ENCODE measurements at regions not wholly inside any gene's neighbourhood (a gene's known extent, or its start where the extent isn't known, plus 50 kb on each side); places are given as distances from the start of the nearest gene placed in this dataset.
A peak's percentile ranks its signal among the peaks of the same experiment; 100 is the strongest.

DNA sequence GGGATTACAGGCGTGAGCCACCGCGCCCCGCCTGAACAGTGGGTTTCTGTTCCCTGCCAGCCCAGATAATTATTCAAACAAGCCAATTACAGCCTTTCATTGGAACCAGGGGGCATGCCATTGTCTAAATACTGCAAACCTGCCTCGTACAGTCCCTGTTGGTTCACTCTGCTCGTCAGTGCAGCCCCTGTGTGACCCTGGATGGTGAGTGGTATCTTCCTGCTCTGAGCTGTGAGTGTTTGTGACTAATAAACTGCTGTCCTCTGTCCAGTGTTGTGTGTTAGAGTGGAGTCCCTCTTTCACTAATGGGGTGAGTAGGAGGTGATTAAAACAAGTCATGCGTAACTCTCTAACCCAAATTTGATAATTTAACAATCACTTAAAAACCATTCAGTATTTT lies 176.5 kb upstream of the FAM3C start:
- H3K9me2 ChIP-seq (replicated peaks; ENCODE audit: insufficient read depth, low read length), result no peaks in the 10 kb centered on the region
- H3K4me2 ChIP-seq (ENCODE audit: low read depth, low read length), result no peak overlapping the region
- no peaks in the 10 kb centered on the region for H3F3A ChIP-seq (ENCODE audit: insufficient read depth, low read length)
- no peak overlapping the region for H3K27ac ChIP-seq (ENCODE audit: low read length)
- no peaks in the 10 kb centered on the region for H3K36me3 ChIP-seq (replicated peaks; ENCODE audit: insufficient read depth, low read length)
- TF ChIP-seq EZH2 (optimal IDR thresholded peaks at IDR 0.05; ENCODE audit: low read depth, low read length) (no peak), EZH2phosphoT487 (IDR thresholded peaks at IDR 0.05; ENCODE audit: low read length) (no peak)
- TF ChIP-seq, protein P1, sequence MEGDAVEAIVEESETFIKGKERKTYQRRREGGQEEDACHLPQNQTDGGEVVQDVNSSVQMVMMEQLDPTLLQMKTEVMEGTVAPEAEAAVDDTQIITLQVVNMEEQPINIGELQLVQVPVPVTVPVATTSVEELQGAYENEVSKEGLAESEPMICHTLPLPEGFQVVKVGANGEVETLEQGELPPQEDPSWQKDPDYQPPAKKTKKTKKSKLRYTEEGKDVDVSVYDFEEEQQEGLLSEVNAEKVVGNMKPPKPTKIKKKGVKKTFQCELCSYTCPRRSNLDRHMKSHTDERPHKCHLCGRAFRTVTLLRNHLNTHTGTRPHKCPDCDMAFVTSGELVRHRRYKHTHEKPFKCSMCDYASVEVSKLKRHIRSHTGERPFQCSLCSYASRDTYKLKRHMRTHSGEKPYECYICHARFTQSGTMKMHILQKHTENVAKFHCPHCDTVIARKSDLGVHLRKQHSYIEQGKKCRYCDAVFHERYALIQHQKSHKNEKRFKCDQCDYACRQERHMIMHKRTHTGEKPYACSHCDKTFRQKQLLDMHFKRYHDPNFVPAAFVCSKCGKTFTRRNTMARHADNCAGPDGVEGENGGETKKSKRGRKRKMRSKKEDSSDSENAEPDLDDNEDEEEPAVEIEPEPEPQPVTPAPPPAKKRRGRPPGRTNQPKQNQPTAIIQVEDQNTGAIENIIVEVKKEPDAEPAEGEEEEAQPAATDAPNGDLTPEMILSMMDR (IDR thresholded peaks at IDR 0.05; ENCODE audit: low read length), result no peak
- no peaks in the 10 kb centered on the region for H3K27me3 ChIP-seq (replicated peaks; ENCODE audit: insufficient read depth, low read length)
- H3K4me1 ChIP-seq (ENCODE audit: low read length), result no peaks in the 10 kb centered on the region
- H3K79me2 ChIP-seq (ENCODE audit: low read length), result no peaks in the 10 kb centered on the region
- H2AFZ ChIP-seq (ENCODE audit: low read length), result no peak overlapping the region
- DNase-seq, result no peak
- H3K9me3 ChIP-seq (replicated peaks; ENCODE audit: insufficient read depth, low read length), result no peaks in the 10 kb centered on the region
- H3K9ac ChIP-seq (ENCODE audit: low read length), result no peak overlapping the region
- H3K4me3 ChIP-seq (ENCODE audit: low read length), result no peak overlapping the region
- no peaks in the 10 kb centered on the region for H4K20me1 ChIP-seq (ENCODE audit: insufficient read depth, low read length)

DNA sequence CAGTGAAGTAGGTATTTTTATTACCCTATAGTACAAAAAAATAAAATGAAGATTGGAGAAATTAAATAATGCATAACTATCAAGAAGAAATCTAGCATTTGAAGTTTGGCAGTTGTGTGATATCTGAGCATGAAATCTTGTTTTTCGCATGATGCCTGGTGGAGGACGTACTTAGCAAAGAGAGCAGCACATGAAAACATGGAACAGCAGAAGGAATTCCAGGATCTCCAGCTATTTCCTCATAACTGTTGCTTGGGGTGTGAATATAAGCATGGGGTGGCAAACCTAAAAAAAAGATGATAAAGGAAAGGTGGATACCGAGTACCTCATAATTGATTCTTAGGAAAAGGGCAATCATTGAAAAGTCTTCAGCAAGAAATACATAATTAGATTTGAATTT lies 174.3 kb upstream of the FAM3C start:
- Histone ChIP-seq H3K36me3 (replicated peaks; ENCODE audit: insufficient read depth, low read length) (no peaks in the 10 kb centered on the region), H3K9me3 (replicated peaks; ENCODE audit: insufficient read depth, low read length) (no peaks in the 10 kb centered on the region), H3K79me2 (ENCODE audit: low read length) (no peaks in the 10 kb centered on the region), H3K27me3 (replicated peaks; ENCODE audit: insufficient read depth, low read length) (no peaks in the 10 kb centered on the region), H3K9ac (ENCODE audit: low read length) (no peak overlapping the region), H3K9me2 (replicated peaks; ENCODE audit: insufficient read depth, low read length) (no peaks in the 10 kb centered on the region), H3K4me3 (ENCODE audit: low read length) (no peak overlapping the region), H3K27ac (ENCODE audit: low read length) (no peak overlapping the region), H3F3A (ENCODE audit: insufficient read depth, low read length) (no peaks in the 10 kb centered on the region), H3K4me1 (ENCODE audit: low read length) (no peaks in the 10 kb centered on the region), H3K4me2 (ENCODE audit: low read depth, low read length) (no peak overlapping the region), H4K20me1 (ENCODE audit: insufficient read depth, low read length) (no peaks in the 10 kb centered on the region), H2AFZ (ENCODE audit: low read length) (no peak overlapping the region)
- no peak for TF ChIP-seq EZH2 (optimal IDR thresholded peaks at IDR 0.05; ENCODE audit: low read depth, low read length)
- DNase-seq, result no peak

- Histone ChIP-seq H3K4me1 (ENCODE audit: low read length) (no peaks in the 10 kb centered on the region), H3K9me3 (replicated peaks; ENCODE audit: insufficient read depth, low read length) (no peaks in the 10 kb centered on the region), H3K4me3 (ENCODE audit: low read length) (no peak overlapping the region), H2AFZ (ENCODE audit: low read length) (no peak overlapping the region), H3K27me3 (replicated peaks; ENCODE audit: insufficient read depth, low read length) (no peaks in the 10 kb centered on the region), H3K36me3 (replicated peaks; ENCODE audit: insufficient read depth, low read length) (no peaks in the 10 kb centered on the region), H4K20me1 (ENCODE audit: insufficient read depth, low read length) (no peaks in the 10 kb centered on the region), H3K9me2 (replicated peaks; ENCODE audit: insufficient read depth, low read length) (no peaks in the 10 kb centered on the region), H3K9ac (ENCODE audit: low read length) (no peak overlapping the region), H3K4me2 (ENCODE audit: low read depth, low read length) (no peak overlapping the region), H3K79me2 (ENCODE audit: low read length) (no peaks in the 10 kb centered on the region), H3K27ac (ENCODE audit: low read length) (no peak overlapping the region), H3F3A (ENCODE audit: insufficient read depth, low read length) (no peaks in the 10 kb centered on the region)
- no peak for DNase-seq
- TF ChIP-seq, protein P1 (IDR thresholded peaks at IDR 0.05; ENCODE audit: low read length), result peak; percentile 24; the same call in 1 of the 2 replicates
- no peak for TF ChIP-seq EZH2 (optimal IDR thresholded peaks at IDR 0.05; ENCODE audit: low read depth, low read length)
These were observed 167.1 kb upstream of the FAM3C start for GRCh38 chr7:121563177-121563576.

GRCh38 chr7:121562259-121562658 lies 166.2 kb upstream of the FAM3C start:
- Histone ChIP-seq H3K9me3 (replicated peaks; ENCODE audit: insufficient read depth, low read length) (no peaks in the 10 kb centered on the region), H3K9me2 (replicated peaks; ENCODE audit: insufficient read depth, low read length) (no peaks in the 10 kb centered on the region), H3K27me3 (replicated peaks; ENCODE audit: insufficient read depth, low read length) (no peaks in the 10 kb centered on the region), H3K9ac (ENCODE audit: low read length) (no peak overlapping the region), H2AFZ (ENCODE audit: low read length) (no peak overlapping the region), H3K27ac (ENCODE audit: low read length) (no peak overlapping the region), H3F3A (ENCODE audit: insufficient read depth, low read length) (no peaks in the 10 kb centered on the region), H4K20me1 (ENCODE audit: insufficient read depth, low read length) (no peaks in the 10 kb centered on the region), H3K4me2 (ENCODE audit: low read depth, low read length) (no peak overlapping the region), H3K36me3 (replicated peaks; ENCODE audit: insufficient read depth, low read length) (no peaks in the 10 kb centered on the region), H3K79me2 (ENCODE audit: low read length) (no peaks in the 10 kb centered on the region), H3K4me3 (ENCODE audit: low read length) (no peak overlapping the region), H3K4me1 (ENCODE audit: low read length) (no peaks in the 10 kb centered on the region)
- TF ChIP-seq, protein P1 (IDR thresholded peaks at IDR 0.05; ENCODE audit: low read length), result no peak
- no peak for TF ChIP-seq EZH2 (optimal IDR thresholded peaks at IDR 0.05; ENCODE audit: low read depth, low read length)
- DNase-seq, result no peak

All from MM.1S (cell line).